ENCODE measurements at regions not wholly inside any gene's neighbourhood (a gene's known extent, or its start where the extent isn't known, plus 50 kb on each side); places are given as distances from the start of the nearest gene placed in this dataset.

DNA sequence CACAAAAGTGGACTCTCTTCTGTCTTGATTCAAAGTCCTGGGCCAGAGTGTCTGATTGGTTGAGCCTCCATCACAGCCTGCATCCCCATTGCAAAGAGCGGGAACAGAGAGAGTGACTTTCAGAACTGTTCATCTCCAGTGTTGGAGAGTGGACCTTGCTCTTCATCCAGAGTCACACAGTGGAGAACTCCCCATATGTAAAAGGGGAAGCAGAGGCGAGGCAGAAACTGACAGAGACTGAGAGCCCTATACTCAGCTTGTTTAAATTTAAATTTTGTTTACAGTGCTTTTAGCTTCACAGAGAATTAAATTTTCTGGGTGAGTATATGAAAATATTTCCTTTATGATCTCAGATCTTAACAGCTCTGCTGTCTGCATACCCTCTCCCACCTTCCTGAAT, 70.0 kb upstream of the SSBP2 start:
- TF ChIP-seq, protein P1, sequence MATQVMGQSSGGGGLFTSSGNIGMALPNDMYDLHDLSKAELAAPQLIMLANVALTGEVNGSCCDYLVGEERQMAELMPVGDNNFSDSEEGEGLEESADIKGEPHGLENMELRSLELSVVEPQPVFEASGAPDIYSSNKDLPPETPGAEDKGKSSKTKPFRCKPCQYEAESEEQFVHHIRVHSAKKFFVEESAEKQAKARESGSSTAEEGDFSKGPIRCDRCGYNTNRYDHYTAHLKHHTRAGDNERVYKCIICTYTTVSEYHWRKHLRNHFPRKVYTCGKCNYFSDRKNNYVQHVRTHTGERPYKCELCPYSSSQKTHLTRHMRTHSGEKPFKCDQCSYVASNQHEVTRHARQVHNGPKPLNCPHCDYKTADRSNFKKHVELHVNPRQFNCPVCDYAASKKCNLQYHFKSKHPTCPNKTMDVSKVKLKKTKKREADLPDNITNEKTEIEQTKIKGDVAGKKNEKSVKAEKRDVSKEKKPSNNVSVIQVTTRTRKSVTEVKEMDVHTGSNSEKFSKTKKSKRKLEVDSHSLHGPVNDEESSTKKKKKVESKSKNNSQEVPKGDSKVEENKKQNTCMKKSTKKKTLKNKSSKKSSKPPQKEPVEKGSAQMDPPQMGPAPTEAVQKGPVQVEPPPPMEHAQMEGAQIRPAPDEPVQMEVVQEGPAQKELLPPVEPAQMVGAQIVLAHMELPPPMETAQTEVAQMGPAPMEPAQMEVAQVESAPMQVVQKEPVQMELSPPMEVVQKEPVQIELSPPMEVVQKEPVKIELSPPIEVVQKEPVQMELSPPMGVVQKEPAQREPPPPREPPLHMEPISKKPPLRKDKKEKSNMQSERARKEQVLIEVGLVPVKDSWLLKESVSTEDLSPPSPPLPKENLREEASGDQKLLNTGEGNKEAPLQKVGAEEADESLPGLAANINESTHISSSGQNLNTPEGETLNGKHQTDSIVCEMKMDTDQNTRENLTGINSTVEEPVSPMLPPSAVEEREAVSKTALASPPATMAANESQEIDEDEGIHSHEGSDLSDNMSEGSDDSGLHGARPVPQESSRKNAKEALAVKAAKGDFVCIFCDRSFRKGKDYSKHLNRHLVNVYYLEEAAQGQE (IDR thresholded peaks at IDR 0.05; ENCODE audit: insufficient replicate concordance, low read depth) = no peak
- no peak for TF ChIP-seq POLR2AphosphoS5 (IDR thresholded peaks at IDR 0.05; ENCODE audit: low read depth)
